Activated B cell treated with CpG ODN at 0.5 μM for 24 hours (primary cell): ENCODE measurements at regions not wholly inside any gene's neighbourhood (a gene's known extent, or its start where the extent isn't known, plus 50 kb on each side); places are given as distances from the start of the nearest gene placed in this dataset.
"Not testable (repeated sequence)": the region's sequence is repeated elsewhere in the genome, so short reads cannot be mapped to it uniquely, and the experiment has no call there.

ENCODE experiments used
- ATAC-seq: fragments of 200-7000 bp; cut with Tn5 transposase; one replicate; pipeline ENCODE4 v1.10.0; 2021; ENCODE audit warnings: low read depth, mild to moderate bottlenecking, moderate library complexity
- CTCF ChIA-PET: fragments of 350-600 bp; sonication (Branson Sonifier 250); formaldehyde crosslinking; loops from one replicate; lab custom pipeline; 2021; ENCODE audit warnings: antibody characterized with exemption; lab: Charles Lee
- POLR2A ChIA-PET: fragments of 350-600 bp; sonication (Branson Sonifier 250); formaldehyde crosslinking; loops from one replicate; lab custom pipeline; 2021; ENCODE audit warnings: antibody characterized with exemption; lab: Charles Lee
- DNase-seq: peaks from one replicate; pipeline ENCODE4 v3.0.0; 2022
- H3K27ac Mint-ChIP-seq: one replicate; pipeline ENCODE4 v1.8.0; 2020; ENCODE audit warnings: mixed read lengths
- H3K27me3 Mint-ChIP-seq: one replicate; pipeline ENCODE4 v1.8.0; 2021; ENCODE audit warnings: mixed read lengths
- H3K36me3 Mint-ChIP-seq: one replicate; pipeline ENCODE4 v1.8.0; 2021; ENCODE audit warnings: low read depth, mixed read lengths
- H3K4me1 Mint-ChIP-seq: one replicate; pipeline ENCODE4 v1.8.0; 2021; ENCODE audit warnings: mixed read lengths
- H3K4me3 Mint-ChIP-seq: one replicate; pipeline ENCODE4 v1.8.0; 2020; ENCODE audit warnings: mild to moderate bottlenecking, mixed read lengths
- H3K9me3 Mint-ChIP-seq: one replicate; pipeline ENCODE4 v1.8.0; 2020; ENCODE audit warnings: mixed read lengths
- intact Hi-C: fragments of 100-400 bp; cut with micrococcal nuclease; formaldehyde crosslinking; loops from one replicate; pipeline ENCODE4 v1.15.1; 2024
- TF ChIP-seq, protein P1 (sequence below): fragments of 200-600 bp; IDR thresholded peaks from one replicate; pipeline ENCODE4 v1.8.0; 2022; ENCODE audit warnings: antibody characterized with exemption, mild to moderate bottlenecking

DNA sequence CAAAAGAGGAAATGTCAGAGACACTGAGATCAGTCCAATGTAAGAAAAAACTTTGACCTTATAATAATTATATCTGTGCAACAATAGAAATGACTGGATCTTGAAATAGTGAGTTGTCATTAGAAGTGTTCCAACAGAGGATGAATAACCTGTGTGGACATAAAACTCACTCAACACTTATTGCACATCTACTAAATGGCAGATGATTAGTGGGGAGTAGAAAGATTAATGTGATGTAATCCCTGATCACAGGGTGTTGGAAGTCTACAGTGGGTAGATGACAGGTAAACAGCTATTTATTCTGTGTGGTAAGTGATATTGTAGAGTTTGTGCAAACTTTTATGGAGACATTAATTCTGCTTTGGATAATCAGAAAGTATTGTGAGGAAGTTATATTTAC is 177.3 kb upstream of the HMHB1 start:
- intact Hi-C loops, result no loop called here
- DNase-seq, result no peak
- TF ChIP-seq, protein P1, sequence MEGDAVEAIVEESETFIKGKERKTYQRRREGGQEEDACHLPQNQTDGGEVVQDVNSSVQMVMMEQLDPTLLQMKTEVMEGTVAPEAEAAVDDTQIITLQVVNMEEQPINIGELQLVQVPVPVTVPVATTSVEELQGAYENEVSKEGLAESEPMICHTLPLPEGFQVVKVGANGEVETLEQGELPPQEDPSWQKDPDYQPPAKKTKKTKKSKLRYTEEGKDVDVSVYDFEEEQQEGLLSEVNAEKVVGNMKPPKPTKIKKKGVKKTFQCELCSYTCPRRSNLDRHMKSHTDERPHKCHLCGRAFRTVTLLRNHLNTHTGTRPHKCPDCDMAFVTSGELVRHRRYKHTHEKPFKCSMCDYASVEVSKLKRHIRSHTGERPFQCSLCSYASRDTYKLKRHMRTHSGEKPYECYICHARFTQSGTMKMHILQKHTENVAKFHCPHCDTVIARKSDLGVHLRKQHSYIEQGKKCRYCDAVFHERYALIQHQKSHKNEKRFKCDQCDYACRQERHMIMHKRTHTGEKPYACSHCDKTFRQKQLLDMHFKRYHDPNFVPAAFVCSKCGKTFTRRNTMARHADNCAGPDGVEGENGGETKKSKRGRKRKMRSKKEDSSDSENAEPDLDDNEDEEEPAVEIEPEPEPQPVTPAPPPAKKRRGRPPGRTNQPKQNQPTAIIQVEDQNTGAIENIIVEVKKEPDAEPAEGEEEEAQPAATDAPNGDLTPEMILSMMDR, result no peak
- Mint-ChIP-seq H3K27me3 (no peaks in the 10 kb centered on the region), H3K4me1 (no peaks in the 10 kb centered on the region), H3K36me3 (no peaks in the 10 kb centered on the region), H3K4me3 (no peak overlapping the region), H3K27ac (no peak overlapping the region), H3K9me3 (no peaks in the 10 kb centered on the region)
- POLR2A ChIA-PET, result no interaction called here
- CTCF ChIA-PET, result no interaction called here
- no peak for ATAC-seq

DNA sequence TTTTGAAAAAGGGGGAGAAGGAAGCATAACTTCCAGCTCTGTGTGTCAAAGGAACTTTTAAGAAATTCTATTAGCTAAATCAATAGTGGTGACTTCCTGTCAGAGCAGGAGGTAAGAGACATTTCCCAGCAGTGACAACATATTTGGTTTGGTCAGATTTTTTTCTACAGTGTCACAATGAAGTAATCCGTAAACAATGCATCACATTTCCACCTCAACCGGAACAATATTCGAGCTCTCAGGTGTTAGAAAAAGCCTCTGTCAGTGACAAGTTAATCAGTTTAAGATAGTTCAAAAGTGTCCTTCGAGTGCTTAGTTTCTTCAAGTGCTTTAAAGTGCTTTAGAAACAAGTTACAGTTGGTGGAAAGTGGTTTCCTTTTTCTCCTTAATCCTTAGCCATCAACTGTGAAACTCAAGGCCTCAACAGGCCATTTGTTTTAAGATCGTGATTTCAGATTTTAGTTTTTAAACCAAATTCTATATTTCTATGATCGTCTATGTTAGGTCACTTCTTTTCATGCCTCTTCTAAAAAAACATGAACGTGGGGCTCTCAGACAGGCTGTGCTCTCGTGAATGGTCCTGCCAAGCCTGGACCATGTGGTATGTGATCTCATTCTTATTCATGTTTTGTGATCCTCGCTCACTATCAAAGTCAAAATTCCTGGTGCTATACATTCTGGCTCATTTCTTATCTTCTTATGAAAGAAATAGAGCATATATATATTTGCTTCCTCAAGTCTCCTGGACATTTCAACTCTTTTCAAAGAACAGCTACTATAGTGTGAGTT is 181.9 kb upstream of the HMHB1 start:
- H3K9me3 Mint-ChIP-seq, result no peaks in the 10 kb centered on the region

DNA sequence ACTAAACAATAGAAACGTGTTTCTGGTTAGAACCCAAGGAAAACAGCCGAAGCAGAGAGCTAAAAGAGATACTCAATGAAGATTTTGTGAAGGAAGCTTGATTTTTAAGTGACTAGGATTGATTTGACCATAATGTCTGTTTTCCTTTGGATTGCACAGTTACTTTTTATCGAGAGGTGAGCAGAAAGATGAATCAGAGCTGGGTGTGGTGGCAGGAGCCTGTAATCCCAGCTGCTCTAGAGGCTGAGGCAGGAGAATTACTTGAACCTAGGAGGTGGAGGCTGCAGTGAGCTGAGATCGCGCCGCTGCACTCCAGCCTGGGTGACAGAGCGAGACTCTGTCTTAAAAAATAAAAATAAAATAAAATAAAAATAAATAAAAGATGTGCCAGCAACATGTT is 186.9 kb upstream of the HMHB1 start:
- H3K9me3 Mint-ChIP-seq, H3K4me1 Mint-ChIP-seq, intact Hi-C loops, DNase-seq, H3K27me3 Mint-ChIP-seq, H3K4me3 Mint-ChIP-seq, ATAC-seq, H3K27ac Mint-ChIP-seq, POLR2A ChIA-PET, H3K36me3 Mint-ChIP-seq, CTCF ChIA-PET: not testable (repeated sequence)

More for the DNA sequence above, 181.9 kb upstream of the HMHB1 start:
- Mint-ChIP-seq H3K4me1 (no peaks in the 10 kb centered on the region), H3K4me3 (no peak overlapping the region), H3K27ac (no peak overlapping the region), H3K27me3 (no peaks in the 10 kb centered on the region), H3K36me3 (no peaks in the 10 kb centered on the region)
- intact Hi-C loops, result no loop called here
- CTCF ChIA-PET, result no interaction called here
- POLR2A ChIA-PET, result no interaction called here
- TF ChIP-seq, protein P1, result no peak
- DNase-seq, result no peak
- ATAC-seq, result no peak

DNA sequence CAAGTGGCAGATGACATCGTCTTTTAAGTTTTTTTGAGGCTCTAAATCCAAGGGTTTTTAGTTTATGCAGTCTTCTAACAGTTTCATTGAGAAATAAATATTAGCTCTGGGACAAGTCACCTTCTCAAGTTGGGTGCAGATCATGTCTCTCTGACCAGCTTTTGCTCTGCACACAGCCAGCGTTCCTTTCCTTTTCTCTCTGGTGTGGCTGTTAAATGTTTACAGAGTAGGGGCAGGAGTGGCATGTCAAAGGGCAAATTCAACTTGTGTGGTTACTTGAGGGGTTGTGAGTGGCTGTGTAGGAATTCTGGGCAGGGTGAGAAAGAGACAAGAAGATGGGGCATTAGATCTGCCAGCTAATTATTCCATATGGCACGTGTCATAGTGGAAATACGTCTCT is 187.5 kb upstream of the HMHB1 start:
- Mint-ChIP-seq H3K4me3 (no peak overlapping the region), H3K9me3 (peaks cover 2% of the 10 kb centered on the region), H3K27me3 (no peaks in the 10 kb centered on the region), H3K4me1 (no peaks in the 10 kb centered on the region), H3K27ac (no peak overlapping the region), H3K36me3 (no peaks in the 10 kb centered on the region)
- no peak for ATAC-seq
- no peak for DNase-seq
- TF ChIP-seq, protein P1, result no peak
- ChIA-PET POLR2A (no interaction called here), CTCF (no interaction called here)
- intact Hi-C loops, result no loop called here

DNA sequence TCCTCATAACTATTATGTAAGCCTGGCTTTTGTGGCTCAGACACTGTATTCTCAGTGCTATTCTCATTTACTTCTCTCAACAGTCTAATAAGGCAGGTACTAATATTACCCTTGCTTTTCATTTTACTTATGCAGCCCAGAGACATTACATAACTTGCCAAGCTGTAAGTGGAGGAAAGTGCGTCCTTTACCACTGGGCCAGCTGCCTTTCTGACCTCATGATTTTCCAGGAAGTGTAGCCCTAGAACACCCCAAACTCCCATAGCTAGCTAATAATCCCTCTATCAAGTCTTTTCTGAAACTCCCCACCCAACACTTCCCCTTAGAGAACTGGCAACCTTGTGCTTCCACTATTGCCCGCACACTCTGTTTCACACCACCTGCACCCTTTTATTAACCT is 192.9 kb upstream of the HMHB1 start:
- Mint-ChIP-seq H3K27ac (no peak overlapping the region), H3K27me3 (peaks cover 2% of the 10 kb centered on the region), H3K4me1 (peaks cover 2% of the 10 kb centered on the region), H3K36me3 (no peaks in the 10 kb centered on the region), H3K9me3 (peaks cover 2% of the 10 kb centered on the region), H3K4me3 (no peak overlapping the region)
- intact Hi-C loops, result loop anchor here (5.0 kb wide), 1 partner anchor 38 kb away; no protein-coding TSS in a partner anchor
- ChIA-PET CTCF (no interaction called here), POLR2A (no interaction called here)
- DNase-seq, result no peak
- TF ChIP-seq, protein P1, result no peak
- ATAC-seq, result no peak
